NCI-H82 treated with DMSO at 0.1 percent for 48 hours (cell line): ENCODE measurements at regions not wholly inside any gene's neighbourhood (a gene's known extent, or its start where the extent isn't known, plus 50 kb on each side); places are given as distances from the start of the nearest gene placed in this dataset.
"Not testable (repeated sequence)": the region's sequence is repeated elsewhere in the genome, so short reads cannot be mapped to it uniquely, and the experiment has no call there.

Source experiments
- DNase-seq: peaks from one replicate; lab custom pipeline; 2025; ENCODE audit not compliant: unreplicated experiment; lab: John Stamatoyannopoulos, UW

DNA sequence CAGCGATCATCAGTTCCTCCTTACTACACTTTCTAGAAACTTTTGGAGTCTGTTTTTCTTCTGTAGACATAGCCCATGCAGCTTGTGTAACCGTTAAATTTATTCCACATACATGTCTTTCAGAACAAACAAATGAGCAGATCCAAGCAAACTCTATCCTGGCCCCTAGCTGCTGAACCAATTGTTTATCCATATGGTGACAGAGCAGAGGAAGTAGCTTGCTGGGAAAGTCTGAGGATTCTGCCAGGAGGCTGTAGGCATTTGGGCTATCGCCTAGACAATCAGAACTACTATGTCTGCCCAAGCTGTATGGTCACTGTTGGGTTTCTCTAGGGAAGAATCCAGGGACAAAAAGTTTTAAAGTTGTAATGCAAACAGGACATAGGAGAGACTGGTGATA, 343.7 kb downstream of the SPRY2 start:
- no peak for DNase-seq

DNA sequence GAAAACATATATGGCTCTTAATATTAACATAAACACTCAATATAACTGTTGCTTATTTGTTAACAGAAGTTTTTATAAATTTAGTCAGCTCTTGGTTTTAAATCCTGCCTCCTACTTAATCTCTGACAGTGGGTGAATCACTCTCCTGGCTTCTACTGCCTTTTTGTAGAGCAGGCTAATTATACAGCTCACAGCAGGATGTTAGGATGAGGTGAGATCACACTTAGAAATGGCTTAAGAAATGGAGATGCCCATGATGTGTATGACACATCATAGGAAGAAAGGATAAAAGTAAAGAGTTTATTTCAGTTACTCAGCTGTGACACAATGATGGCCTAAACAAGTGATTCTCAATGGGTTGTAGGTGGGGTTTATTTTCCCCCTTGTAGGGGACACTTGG, 345.6 kb downstream of the SPRY2 start:
- DNase-seq: no peak

DNA sequence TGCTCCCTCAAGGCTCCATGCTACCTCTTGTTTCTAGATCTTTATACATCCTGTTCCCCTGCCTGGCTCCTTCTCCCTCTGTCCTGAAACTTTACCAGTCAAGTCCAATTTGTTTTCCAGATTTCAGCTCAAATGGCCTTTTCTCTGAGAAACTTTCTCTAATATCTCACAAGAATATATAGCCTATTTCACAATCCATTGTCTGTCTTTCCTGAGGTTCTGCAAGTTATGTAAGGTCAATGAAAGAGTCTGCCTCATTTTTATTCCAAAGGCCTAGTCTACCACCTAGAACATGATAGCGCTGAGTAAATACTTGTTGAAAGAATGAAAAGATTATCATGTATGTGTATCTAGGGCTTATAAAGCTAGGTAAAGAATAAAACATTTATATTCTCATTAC, 348.8 kb downstream of the SPRY2 start:
- no peak for DNase-seq

DNA sequence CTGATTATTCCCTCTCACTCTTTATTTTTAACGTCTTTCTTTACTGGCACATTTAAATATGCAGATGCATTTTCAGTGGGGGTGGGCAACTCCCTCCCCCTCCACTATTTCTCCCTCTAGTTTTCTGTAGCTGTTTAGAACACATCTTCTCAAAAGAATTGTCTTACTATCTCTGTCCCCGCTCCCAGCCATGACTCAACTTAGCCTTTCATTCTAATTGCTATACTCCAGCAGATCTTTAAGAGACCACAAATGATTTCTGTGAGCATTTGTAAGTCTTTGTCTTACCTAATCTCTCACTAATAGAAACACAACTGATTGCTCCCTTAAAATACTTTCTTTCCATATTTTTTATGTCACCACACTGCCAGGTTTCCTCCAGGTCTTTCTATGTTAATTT, 350.9 kb downstream of the SPRY2 start:
- DNase-seq: no peak

DNA sequence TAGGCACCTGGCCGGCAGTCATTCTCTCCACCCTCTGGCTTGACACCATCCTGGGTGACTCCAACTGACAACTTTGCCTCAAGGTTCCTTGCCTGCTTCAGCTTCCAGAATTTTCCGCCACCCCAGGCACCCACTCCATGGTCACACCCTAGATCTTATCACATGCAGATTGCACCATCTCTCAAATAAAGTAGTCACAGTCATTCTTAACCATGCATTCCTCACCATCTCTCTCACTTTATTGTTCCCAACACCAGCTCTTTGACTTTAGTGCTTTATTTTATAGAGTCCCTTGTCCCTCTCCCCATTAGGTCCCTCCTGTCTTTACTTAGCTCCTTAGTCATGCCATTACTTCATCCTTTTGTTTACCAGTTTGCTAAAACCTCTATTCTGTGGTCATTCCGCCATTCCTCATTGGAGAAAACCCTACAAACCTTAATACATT, 351.7 kb downstream of the SPRY2 start:
- no peak for DNase-seq

DNA sequence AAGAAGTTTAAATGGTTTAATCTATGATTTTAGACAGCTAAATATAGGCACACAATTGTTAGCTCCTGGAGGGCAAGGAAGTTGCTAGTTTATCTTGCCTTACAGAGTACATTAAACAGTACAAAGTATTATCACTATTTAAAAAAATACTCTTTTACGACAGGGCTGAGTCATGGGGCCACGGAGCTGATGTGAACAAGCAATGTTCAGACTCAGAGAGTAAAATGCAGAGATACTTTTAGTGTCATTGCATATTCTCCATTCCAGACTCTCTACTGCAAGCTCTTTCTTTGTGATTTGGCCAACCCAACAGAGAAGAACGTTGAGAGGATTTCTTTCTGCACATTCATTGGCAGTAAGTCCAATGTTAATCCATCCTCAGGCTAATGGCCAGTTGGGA, 352.4 kb downstream of the SPRY2 start:
- DNase-seq: no peak

DNA sequence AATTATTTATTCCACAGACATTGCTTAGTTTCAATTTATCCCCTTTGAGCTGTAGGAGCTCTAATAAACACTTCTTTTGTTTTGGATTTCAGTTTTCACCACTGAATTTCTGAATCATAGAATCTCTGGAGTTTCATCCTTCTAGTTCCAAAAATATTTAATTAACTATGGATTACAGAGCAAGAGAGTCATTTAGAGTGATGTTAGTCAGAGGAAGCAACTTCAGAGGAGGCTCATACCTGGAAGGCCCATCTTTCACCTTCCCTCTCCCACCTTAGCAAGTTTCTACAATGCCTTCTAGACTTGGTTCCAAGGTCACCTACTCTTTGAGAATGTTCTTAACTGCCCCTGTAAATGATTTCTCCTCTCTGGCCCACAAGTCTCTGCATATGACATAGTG, 353.2 kb downstream of the SPRY2 start:
- DNase-seq: no peak

DNA sequence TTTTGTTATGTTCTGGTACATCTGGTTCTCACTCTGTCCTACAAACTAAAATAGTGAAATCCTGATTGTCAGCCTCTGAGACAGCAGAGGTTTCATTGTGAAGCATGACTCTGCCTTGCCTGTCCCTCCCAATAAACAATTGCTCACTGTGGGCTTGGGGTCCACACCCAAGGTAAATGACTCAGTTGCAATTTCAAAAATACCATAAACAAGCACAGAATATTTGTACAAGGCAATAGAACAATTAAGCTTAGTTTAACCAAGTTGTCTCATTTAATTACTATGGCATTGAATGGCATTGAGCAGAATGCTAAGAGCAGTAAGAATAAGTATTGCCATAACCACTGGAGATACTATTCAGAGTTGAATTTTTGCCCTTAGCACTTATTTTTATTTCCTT, 353.6 kb downstream of the SPRY2 start:
- no peak for DNase-seq

DNA sequence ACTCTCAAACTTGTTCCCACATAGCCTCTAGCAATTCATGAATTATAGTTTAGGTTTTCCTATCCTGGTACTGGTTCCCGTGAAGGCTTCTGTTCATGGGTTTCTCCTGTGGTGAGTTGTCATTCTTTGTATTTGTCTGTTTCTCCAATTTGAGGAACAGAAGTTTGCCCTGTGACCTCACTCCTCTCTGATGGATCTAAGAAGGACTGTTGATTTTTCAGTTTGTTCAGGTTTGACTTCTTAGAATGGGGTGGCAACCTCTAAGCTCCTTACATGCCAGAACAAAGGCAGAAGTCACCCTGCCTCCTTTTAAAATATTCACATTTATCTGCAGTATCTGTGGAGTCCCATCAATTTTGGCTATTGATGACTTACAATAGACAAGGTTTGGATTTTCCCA, 354.0 kb downstream of the SPRY2 start:
- DNase-seq: no peak

DNA sequence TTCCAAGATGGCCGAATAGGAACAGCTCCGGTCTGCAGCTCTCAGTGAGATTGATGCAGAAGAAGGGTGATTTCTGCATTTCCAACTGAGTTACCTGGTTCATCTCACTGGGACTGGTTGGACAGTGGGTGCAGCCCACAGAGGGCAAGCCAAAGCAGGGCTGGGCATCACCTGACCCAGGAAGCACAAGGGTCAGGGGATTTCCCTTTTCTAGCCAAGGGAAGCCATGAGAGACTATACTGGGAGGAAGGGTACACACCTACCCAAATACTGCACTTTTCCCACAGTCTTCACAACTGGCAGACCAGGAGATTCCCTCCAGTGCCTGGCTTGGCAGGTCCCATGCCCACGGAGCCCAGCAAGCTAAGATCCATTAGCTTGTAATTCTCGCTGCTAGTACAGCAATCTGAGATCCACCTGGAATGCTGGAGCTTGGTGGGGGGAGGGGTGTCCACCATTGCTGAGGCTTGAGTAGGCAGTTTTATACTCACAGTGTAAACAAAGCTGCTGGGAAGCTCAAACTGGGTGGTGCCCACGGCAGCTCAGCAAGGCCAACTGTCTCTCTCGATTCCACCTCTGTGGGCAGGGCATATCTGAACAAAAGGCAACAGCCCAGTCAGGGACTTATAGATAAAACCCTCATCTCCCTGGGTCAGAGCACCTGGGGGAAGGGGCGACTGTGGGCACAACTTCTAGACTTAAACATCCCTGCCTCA, 365.8 kb downstream of the SPRY2 start:
- DNase-seq: not testable (repeated sequence)

DNA sequence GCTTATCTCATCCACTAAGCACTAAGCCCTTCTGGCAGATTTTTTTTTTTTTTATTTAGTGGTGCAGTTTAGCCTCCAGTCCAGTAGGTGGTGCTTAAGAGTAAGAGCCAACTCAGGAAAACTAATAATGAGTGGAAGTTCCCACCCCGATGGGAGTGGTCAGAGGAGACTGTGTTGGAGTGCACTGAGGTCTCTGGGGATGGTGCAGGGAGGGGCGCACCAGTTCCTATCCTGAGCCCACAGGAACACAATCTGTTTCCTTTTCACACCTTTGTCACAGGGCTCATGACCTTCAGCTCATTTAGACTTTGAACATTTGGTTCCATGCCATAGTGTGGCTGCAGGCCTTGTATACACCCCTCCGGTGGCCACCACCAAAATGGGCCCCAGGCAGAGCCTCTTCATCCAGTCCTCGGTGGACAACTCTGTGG, 367.4 kb downstream of the SPRY2 start:
- no peak for DNase-seq

DNA sequence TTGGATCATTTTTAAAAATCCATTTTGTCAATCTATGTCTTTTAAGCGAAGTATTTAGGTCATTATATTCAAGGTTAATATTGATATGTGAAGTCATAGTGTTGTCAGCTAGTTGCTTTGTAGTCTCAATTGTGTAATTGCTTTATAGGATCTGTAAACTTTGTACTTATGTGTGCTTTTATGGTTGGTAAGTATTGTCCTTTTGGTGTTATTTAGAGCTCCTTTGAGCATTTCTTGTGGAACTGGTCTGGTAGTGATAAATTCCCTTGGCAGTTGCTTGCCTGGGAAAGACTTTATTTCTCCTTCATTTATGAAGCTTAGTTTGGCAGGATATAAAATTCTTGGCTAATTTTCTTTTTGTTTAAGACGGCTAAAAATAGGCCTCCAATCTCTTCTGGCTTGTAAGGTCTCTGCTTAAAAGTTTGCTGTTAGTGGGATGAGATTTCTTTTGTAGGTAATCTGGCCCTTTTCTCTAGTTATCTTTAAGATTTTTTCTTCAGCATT, 368.8 kb downstream of the SPRY2 start:
- DNase-seq: no peak

DNA sequence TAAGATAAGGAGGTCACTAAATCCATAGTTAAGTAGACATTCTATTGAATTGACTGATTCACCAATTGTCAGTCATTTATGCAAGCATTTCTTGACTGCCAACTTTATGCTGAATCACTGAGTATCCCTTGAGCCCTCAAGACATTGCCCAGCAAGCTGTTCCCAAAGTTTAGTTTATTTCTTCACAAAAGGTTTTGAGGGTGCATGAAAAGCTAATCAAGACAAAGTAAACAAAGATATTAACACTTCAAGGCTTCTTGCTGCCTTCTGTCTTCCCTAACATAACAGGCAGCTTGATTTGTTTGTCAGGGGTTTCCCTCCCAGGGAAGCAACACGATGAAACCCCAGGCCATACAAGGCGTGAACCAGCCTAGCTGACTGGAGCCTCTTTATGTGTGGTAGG, 374.4 kb downstream of the SPRY2 start:
- DNase-seq: no peak

DNA sequence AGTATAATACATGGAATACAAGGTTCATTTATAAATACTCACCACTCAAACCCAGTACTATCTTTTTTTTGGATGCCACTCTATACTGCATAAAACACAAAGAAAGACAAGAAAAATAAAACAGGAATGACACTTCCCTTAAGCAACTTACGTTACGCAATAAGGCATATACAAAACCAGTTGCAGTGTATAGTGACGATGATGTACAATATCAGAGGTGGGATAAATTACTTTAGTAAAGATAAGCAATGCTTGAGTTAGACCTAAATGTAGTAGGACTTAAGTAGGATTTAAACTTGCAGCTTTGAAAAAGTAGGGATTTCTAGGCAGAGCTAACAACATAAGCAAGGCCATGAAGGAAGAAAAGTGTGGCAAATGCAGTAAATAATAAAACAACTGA, 374.9 kb downstream of the SPRY2 start:
- no peak for DNase-seq

DNA sequence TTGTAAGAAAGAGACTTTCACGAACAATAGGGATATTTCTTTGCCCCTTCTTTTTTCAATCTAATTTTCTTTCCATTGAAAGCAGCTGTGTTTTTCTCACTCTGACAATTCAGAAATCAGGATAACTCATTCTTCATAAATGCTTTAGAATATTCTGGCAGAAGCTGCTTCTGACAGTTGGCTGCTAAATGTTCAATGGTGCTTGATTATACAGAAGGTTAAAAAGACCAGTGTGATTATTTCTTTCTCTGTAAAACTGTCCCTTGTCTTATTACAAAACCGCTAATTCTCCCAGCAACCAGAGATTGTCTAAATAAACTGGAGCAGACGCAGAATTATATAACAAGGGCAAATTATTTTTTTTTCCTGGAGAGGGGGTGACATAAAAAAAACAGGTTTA, 394.4 kb downstream of the SPRY2 start:
- no peak for DNase-seq

DNA sequence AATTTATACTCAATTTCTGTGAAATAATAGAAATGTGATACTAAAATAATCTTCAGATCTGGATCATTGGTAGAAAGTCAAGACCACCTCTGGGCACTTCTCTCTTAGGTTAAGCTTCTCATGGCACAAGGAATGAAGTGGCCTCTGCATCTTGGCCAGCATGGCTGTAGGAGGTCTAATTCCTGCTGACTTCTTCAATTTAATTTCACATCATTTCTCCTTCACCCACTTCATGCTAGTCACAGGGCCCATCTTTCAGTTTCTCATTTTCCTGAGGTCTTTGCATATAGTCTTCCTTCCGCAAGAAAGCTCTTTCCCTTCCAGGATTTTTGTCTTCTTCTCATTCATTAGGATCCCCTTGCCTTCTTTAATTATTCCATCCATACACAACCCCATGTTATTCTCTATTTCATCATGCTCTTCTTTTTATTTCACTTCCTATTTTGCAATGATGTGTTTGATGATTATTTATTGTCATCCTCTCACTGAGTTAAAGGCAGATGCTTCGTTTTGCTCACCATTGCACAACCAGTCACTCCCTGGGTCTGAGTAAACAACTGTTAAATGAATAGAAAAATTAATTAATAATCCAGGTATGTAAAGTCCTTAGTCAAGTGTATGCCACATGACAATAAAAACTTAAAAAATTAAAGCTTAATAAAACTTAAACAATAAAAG, 397.4 kb downstream of the SPRY2 start:
- no peak for DNase-seq

DNA sequence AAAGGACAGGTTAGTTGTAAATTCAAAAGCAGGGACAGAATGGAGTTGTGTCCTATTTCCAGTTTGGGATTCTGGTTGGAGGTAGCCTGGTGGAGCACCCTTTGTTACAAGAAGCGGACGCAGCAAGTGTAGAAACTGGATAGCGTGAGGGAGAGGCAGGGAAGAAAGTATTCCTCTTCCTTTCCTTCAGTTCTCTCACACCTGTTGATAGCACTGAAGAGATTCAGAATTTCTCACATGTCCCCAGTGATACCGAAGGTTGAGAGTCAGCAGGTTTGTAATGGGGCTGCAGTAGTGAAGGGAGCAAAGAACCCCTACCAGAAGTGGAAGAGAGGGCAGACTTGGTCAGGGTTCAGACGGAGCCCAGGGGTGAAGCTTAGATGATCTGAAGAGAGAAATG, 399.2 kb downstream of the SPRY2 start:
- no peak for DNase-seq

DNA sequence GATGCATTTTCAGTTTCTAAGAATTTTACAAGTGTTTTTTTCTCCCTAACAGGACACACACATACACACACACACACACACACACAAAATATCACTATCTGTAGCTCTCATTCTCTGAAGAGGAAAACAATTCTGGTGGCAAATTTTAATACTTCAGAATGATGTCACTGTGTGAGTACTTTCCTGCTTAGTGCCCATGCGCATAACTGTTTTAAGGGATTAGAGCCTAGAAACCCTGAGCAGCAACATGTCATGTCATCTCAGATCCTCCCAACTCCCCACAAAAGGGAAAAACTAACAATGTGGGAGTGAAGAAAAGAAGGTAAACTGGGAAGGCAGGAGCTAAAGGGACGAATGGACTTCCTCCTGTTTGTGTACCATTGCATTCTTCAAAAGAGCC, 401.2 kb downstream of the SPRY2 start:
- no peak for DNase-seq

DNA sequence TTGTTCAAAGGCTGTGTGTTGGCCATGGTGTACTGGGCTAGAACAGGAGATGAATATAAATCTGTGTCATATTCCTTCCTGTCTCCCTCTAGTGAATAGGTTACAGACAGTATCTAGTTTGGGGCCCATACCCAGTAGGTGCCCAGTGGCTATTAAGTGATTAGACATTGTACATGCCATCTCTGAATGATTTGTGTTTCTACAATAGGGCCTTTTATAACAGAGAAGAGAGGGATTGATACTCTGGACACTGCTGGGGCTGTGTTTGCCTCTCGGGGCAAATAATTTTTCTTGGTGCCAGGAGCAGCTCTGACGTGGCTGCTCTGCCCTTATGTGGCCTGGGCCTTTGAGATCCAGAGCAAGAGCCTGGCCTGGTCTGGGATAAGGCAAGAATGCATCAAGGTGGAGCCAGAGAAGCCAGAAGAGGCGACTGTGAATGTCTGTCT, 403.1 kb downstream of the SPRY2 start:
- no peak for DNase-seq

DNA sequence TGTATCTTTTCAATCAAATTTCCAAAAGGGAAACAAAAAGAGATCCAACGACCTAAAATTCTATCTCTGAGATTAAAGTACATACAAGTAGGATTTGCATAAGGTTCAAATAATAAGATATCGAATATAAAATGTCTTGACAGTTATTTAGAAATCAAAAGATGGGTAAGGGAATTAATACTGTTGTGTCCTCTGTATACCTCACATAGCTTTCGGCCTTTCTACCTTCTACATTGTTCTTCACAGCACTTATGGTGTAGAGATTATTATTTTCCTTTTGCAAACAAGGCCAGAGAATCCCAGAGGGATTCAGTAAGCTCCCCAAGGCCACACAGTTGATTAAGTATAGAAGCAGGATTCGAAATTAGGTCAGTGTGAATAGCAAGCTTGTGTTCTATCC, 403.6 kb downstream of the SPRY2 start:
- DNase-seq: no peak

DNA sequence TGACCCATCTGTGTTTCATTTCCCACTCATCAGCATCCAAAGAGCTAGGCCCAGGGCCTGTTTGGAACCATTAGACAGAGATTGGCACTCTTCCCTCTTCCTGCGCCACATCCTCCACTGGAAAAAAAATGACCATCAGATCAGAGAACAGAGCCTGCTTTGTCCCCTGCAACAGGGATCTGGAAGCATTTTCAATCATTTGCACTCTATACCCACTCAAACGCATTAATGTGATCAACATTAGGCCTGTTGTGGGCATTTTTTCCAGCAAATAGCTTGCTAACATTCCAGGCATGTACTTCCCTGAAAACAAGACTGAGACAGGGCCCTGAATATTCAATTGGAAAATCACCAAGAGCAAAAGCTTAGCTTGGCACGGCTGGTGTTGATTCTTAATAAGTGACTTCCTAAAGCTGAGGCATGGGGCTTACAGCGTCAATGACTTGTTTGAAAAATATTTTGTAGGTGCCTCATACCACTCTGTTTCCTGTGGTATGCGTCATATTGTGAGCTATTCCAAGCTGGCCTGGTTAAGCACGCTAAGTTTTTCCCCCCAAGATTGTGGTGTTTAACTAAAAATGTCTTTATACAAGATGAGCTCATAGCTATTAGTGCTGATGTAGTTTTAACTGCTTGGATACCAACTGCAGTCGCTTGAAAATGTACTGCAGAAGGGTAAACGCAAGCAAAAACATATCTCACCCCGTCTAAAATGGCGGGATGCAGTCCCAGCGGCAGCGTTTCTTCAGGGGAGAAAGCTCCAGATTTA, 404.4 kb downstream of the SPRY2 start:
- no peak for DNase-seq

DNA sequence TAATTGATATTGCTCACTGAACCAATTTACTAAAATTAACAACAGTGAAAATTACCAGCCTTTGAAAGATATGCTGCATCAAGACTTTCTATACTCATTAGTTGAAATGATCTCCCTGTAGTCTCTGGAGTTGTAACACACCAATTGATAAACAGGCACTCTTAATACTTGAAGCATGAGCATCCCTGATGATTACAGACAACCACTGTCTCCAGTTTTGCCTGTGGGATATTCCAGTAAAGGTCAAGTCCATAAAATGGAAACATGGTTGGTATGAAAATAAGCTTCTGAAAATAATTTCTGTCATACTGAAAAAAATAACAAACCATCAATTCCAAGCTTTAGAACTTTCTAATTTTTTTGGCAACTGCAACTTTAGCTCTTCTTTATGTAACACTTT, 405.8 kb downstream of the SPRY2 start:
- DNase-seq: no peak
